KOPT-K1 (cell line): ENCODE measurements at regions not wholly inside any gene's neighbourhood (a gene's known extent, or its start where the extent isn't known, plus 50 kb on each side); places are given as distances from the start of the nearest gene placed in this dataset.

Source experiments
- H3K27ac ChIP-seq: fragments of 200-600 bp; sonication (generic); 2 replicates; pipeline ENCODE4 v1.5.1; 2016; ENCODE audit warnings: antibody characterized with exemption, mild to moderate bottlenecking, low read depth, low read length; ENCODE audit not compliant: poor library complexity, severe bottlenecking
- H3K36me3 ChIP-seq: fragments of 200-600 bp; sonication (generic); 2 replicates; pipeline ENCODE4 v1.5.1; 2017; ENCODE audit warnings: antibody characterized with exemption, mild to moderate bottlenecking, low read length, moderate library complexity; ENCODE audit not compliant: insufficient read depth
- H3K9me3 ChIP-seq: fragments of 200-600 bp; sonication (generic); 2 replicates; pipeline ENCODE4 v1.5.1; 2017; ENCODE audit warnings: antibody characterized with exemption, low read length, mild to moderate bottlenecking; ENCODE audit not compliant: insufficient read depth, poor library complexity, severe bottlenecking

GRCh38 chr1:209458921-209459320, 124.6 kb upstream of the CAMK1G start:
- H3K36me3 ChIP-seq, result no peaks in the 10 kb centered on the region
- H3K27ac ChIP-seq, result no peak overlapping the region
- peaks cover 19% of the 10 kb centered on the region for H3K9me3 ChIP-seq

- no peak overlapping the region for H3K27ac ChIP-seq
- H3K36me3 ChIP-seq, result no peaks in the 10 kb centered on the region
- peaks cover 19% of the 10 kb centered on the region for H3K9me3 ChIP-seq
Observed at GRCh38 chr1:209461168-209461567, 122.3 kb upstream of the CAMK1G start.

- no peaks in the 10 kb centered on the region for H3K36me3 ChIP-seq
- H3K27ac ChIP-seq, result no peak overlapping the region
- peaks cover 19% of the 10 kb centered on the region for H3K9me3 ChIP-seq
Observed at GRCh38 chr1:209462433-209462832, 121.1 kb upstream of the CAMK1G start.

- H3K27ac ChIP-seq, result no peak overlapping the region
- H3K9me3 ChIP-seq, result peaks cover 19% of the 10 kb centered on the region
- no peaks in the 10 kb centered on the region for H3K36me3 ChIP-seq
Observed at GRCh38 chr1:209463441-209463840, 120.1 kb upstream of the CAMK1G start.

- Histone ChIP-seq H3K9me3 (no peaks in the 10 kb centered on the region), H3K27ac (no peak overlapping the region), H3K36me3 (no peaks in the 10 kb centered on the region)
Observed at GRCh38 chr1:209473025-209473424, 110.5 kb upstream of the CAMK1G start.

GRCh38 chr1:209480345-209480744, 103.2 kb upstream of the CAMK1G start:
- Histone ChIP-seq H3K36me3 (no peaks in the 10 kb centered on the region), H3K27ac (no peak overlapping the region), H3K9me3 (no peaks in the 10 kb centered on the region)

GRCh38 chr1:209483691-209484090, 99.8 kb upstream of the CAMK1G start:
- no peak overlapping the region for H3K27ac ChIP-seq
- H3K9me3 ChIP-seq, result no peaks in the 10 kb centered on the region
- H3K36me3 ChIP-seq, result no peaks in the 10 kb centered on the region

GRCh38 chr1:209484429-209484828, 99.1 kb upstream of the CAMK1G start:
- Histone ChIP-seq H3K36me3 (no peaks in the 10 kb centered on the region), H3K27ac (no peak overlapping the region), H3K9me3 (no peaks in the 10 kb centered on the region)

GRCh38 chr1:209485167-209485566, 98.3 kb upstream of the CAMK1G start:
- no peaks in the 10 kb centered on the region for H3K9me3 ChIP-seq
- no peak overlapping the region for H3K27ac ChIP-seq
- H3K36me3 ChIP-seq, result no peaks in the 10 kb centered on the region

GRCh38 chr1:209485751-209486150, 97.8 kb upstream of the CAMK1G start:
- Histone ChIP-seq H3K27ac (no peak overlapping the region), H3K9me3 (no peaks in the 10 kb centered on the region), H3K36me3 (no peaks in the 10 kb centered on the region)

GRCh38 chr1:209486861-209487593, 96.5 kb upstream of the CAMK1G start:
- Histone ChIP-seq H3K36me3 (no peaks in the 10 kb centered on the region), H3K27ac (no peak overlapping the region), H3K9me3 (no peaks in the 10 kb centered on the region)

- Histone ChIP-seq H3K36me3 (no peaks in the 10 kb centered on the region), H3K9me3 (peaks cover 3% of the 10 kb centered on the region), H3K27ac (no peak overlapping the region)
Observed at GRCh38 chr1:209490013-209490412, 93.5 kb upstream of the CAMK1G start.

GRCh38 chr1:209491031-209491430, 92.5 kb upstream of the CAMK1G start:
- Histone ChIP-seq H3K9me3 (peaks cover 12% of the 10 kb centered on the region), H3K36me3 (no peaks in the 10 kb centered on the region), H3K27ac (no peak overlapping the region)

- Histone ChIP-seq H3K27ac (no peak overlapping the region), H3K36me3 (no peaks in the 10 kb centered on the region), H3K9me3 (peaks cover 12% of the 10 kb centered on the region)
Observed at GRCh38 chr1:209491496-209491895, 92.0 kb upstream of the CAMK1G start.

- no peak overlapping the region for H3K27ac ChIP-seq
- H3K9me3 ChIP-seq, result peaks cover 12% of the 10 kb centered on the region
- no peaks in the 10 kb centered on the region for H3K36me3 ChIP-seq
Observed at GRCh38 chr1:209491897-209492296, 91.6 kb upstream of the CAMK1G start.

GRCh38 chr1:209493559-209493958, 90.0 kb upstream of the CAMK1G start:
- Histone ChIP-seq H3K36me3 (no peaks in the 10 kb centered on the region), H3K27ac (no peak overlapping the region), H3K9me3 (peaks cover 12% of the 10 kb centered on the region)
